Stimulated activated CD4-positive, alpha-beta T cell treated with anti-CD3 and anti-CD28 coated beads, Interleukin-4, amount 100 ng/mL, for 24 hours (primary cell): ENCODE measurements at regions not wholly inside any gene's neighbourhood (a gene's known extent, or its start where the extent isn't known, plus 50 kb on each side); places are given as distances from the start of the nearest gene placed in this dataset.
"Not testable (repeated sequence)": the region's sequence is repeated elsewhere in the genome, so short reads cannot be mapped to it uniquely, and the experiment has no call there.

ENCODE experiments used
- DNase-seq: peaks from one replicate; pipeline ENCODE4 v3.0.0-alpha.2; 2020

GRCh38 chr1:67482733-67483482 is 52.7 kb upstream of the SERBP1 start:
- no peak for DNase-seq

DNA sequence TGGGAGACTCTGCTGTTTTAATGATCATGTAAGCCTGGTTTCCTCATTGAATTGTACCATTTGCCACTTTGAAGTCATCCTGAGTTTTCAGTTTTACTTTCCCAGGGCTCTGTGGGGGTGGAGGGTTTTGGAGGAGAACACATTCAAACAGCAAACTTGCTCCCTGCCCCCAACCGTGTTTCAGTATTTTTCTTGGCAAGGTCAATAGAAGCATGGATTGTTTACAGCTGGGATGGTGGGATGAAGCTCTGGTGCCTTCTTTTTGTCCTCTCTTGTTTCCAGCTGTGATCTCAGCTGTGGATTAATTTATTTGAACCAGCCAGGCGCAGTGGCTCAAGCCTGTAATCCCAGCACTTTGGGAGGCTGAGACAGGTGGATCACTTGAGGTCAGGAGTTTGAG is 54.3 kb upstream of the SERBP1 start:
- DNase-seq = no peak

- DNase-seq = no peak
These were observed 55.0 kb upstream of the SERBP1 start for GRCh38 chr1:67485046-67485811.

DNA sequence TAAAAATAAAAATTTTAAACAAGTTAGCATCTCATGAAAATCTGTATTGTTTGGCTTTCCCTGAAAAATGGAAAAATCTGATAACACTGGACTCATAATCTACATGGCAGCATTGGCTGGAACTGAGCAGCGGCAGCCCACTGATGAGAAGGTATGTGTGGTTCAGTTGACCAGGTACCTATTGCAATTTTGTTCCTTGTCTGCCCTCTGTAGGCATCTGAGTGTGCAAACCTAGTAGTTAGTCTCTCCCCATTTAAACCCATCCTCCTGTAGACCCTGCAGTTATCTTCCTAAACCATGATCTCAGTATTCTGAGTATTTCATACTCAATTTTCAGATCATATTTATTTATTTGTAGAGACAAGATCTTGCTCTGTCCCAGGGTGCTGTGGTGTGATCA is 59.4 kb upstream of the SERBP1 start:
- DNase-seq = no peak

- DNase-seq = no peak
These were observed 61.1 kb upstream of the SERBP1 start for GRCh38 chr1:67491280-67491679.

DNA sequence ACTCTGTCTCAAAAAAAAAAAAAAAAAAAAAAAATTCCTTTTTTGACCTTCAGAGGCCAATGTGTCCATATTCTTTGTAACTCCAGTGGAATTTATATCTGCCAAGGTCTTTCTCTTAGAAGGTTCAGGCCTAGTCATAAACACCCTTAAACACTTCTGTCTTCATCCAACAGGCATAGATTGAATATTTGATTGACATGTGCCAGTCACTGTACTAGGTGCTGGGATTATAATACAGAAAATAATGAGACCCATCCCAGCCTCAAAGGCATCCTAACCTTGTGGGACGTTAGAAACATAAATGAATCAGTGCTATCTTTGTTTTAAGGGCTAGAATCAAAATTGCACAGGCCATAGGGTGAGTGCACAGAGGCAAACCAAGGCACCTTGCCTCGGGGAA is 62.9 kb upstream of the SERBP1 start:
- no peak for DNase-seq

DNA sequence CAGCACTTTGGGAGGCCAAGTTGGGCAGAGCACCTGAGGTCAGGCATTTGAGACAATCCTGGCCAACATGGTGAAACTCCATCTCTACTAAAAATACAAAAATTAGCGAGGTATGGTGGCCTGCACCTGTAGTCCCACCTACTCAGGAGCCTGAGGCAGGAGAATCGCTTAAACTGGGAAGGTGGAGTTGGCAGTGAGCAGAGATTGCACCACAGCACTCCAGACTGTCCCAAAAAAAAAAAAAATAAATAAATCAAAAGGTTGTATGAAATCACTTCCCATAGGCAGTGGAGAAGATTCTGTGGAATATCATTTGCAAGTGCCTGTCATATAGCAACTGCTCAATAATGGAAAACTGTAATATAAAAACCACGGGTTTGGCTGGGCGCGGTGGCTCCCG is 65.1 kb upstream of the SERBP1 start:
- no peak for DNase-seq

GRCh38 chr1:67496329-67496728 is 66.1 kb upstream of the SERBP1 start:
- DNase-seq = no peak

DNA sequence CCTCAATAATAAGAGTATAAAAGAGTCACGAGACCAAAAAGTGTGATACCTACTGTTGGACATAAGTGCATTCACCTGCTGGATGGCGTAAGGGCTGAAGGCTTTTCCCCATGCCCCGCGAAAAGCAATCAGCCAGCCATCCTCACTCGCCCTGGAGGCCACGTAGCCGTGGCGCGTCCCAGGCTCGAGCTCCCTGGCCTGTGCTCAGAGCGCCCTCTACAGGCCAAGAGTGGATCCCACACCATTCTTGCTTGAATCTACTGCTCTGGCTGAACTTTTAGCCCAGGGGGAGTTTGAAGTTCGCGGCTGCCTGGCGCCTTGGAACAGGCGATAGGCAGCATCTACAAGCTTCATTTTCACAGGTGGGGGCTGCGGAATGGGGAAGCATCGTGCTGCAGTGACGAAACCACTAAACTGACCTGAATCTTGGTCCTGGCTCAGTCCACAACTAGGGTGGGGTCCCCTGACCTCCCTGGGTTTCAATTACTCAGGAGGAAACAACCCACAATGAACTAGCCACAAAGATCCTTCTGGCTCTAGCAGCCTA is 70.3 kb upstream of the SERBP1 start:
- peak; percentile 91 for DNase-seq

GRCh38 chr1:67503974-67504373 is 73.8 kb upstream of the SERBP1 start:
- no peak for DNase-seq

- DNase-seq = not testable (repeated sequence)
These were observed 83.4 kb upstream of the SERBP1 start for GRCh38 chr1:67513392-67514294.

DNA sequence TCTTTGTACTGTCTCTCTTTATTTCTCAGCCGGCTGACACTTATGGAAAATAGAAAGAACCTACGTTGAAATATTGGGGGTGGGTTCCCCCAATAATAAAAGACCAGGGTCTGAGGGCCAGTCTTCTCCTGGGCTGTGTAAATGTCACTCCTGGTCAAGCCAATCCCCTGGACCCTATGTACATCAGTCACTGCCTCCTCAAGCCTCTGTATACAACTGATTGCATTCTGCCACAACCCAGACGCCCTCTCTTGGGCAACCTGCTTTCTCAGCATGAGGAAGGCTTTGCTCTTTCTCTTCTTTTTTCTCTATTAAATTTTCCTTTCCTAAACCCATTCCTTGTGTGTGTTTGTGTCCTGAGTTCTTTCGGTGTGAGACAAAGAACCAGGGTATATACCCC is 84.1 kb upstream of the SERBP1 start:
- DNase-seq = no peak

DNA sequence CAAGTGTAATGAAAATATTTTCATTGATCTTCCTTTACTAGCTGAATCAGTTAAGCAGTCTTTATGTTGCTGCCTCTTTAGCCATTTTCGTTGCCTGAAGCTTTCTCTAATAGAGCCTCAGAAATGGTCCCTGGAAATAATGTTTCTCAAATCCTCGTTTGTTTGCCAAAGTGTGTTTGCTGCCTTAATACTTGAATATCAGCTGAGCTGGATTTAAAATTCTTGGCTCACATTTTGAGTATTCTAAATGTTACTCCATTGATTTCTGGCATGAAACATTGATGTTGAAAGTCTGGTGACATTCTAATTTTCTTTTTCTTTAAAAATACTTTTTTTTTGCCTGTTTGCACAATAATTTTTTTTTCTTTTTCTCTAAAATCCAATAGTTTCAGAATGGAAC is 84.6 kb upstream of the SERBP1 start:
- no peak for DNase-seq

GRCh38 chr1:67515324-67516080 is 85.3 kb upstream of the SERBP1 start:
- no peak for DNase-seq

DNA sequence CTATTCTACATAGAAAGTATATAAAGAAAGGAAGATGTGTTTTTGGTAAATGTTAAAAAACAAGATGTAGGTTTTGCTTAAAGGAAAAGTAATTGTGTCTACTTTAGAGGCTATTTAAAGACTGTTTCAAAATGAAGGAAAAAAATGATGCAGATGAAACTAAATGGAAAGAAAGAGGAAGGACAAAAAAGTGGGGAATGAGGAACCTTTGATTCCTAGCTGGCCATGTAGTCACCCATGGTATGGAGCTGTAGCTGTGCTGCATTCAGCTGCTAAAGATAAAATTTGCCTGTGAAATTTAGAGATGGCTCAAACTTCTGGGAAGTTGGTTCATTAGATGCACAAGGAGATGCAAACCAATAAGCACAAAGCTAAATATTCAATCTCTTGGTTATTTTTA is 86.8 kb upstream of the SERBP1 start:
- DNase-seq = no peak

DNA sequence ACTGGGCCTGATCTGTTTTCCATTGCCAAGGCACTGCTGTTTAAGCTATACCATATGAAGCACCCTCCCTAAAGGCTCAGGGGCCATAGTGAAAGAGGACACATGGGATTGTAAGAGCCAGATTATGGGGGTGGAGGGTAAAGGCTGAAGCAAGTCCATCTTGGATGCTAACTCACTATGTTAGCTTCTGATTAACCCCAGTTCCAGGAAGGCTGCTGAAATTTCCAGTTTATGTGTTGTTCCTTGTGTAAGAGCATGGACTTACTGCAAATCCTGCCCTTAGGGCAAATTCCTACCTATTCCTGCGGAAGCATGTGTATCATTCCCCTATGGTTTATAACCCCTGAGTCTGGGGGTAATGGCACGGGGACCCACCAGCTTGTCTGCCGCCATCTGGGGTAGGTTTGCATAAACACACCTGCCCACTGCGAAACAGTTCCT is 91.8 kb upstream of the SERBP1 start:
- no peak for DNase-seq

GRCh38 chr1:67522793-67523192 is 92.6 kb upstream of the SERBP1 start:
- DNase-seq = no peak

DNA sequence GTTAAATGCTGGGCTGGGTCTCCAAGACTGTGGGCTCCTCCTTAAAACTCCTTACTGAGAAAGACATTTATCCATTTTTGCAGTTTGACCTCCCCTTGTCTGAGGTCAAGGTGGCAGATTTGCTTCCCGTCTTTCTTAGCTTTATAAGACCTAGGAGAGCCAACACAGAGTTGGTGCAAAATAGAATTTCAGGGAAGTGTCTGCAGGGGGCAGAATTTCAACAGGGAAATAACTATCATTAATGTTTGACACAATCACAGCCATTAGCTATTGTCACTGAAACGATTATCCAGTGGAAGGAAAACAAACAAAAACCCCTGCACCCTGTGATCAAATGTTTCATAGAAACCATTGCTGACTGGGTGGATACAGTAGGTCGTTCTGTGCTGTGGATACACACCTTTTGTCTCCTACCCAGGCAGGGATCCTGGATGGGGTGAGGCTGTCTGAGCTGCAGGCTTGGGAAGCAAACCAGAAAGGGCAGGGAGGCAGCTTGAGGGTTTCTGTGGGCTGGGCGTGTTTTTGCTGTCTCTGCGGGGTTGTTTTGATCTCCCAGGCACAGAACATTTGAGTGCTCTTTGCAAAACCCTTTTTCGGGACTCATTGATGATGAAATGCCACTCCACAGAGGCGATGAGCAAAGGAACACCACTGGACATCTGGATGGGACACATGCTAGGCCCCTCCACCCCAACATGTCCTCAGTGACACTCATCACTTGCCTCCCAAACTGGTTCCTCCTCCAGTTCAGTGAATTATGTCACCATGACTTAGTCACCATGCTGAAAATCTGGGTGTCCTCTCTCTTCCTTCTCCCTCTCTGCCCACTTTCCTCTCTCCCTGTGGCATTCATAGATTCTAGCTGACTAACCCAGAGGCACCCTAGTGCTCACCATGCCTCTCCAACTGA is 94.2 kb upstream of the SERBP1 start:
- DNase-seq = no peak

GRCh38 chr1:67525053-67525760 is 95.0 kb upstream of the SERBP1 start:
- no peak for DNase-seq

- DNase-seq = no peak
These were observed 97.9 kb upstream of the SERBP1 start for GRCh38 chr1:67528141-67528540.

GRCh38 chr1:67530071-67530470 is 99.9 kb upstream of the SERBP1 start:
- no peak for DNase-seq
